ENCODE measurements at regions not wholly inside any gene's neighbourhood (a gene's known extent, or its start where the extent isn't known, plus 50 kb on each side); places are given as distances from the start of the nearest gene placed in this dataset.

DNA sequence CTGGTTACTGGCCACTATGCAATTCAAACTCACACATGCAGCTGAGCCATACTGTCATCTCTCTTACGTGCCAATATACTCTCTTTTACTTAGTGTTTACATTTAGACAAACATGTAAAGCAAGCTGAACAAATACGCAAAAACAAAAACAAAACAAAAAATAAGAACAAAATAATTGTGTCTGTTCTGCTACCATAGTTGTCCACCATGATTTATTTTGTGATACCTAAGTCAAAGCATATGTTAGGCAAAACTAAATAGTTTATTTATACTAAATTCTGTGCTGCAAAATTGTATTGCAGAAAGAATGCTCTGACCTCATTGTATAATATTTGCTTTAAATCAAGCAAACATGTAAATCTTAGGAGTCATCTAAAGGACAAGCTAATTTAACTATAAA is 943.2 kb upstream of the AGA start:
- DNase-seq (ENCODE audit: low read depth): no peak
- TF ChIP-seq CTCF (IDR thresholded peaks at IDR 0.05; ENCODE audit: insufficient read depth, low read length): no peak
- no peak overlapping the region for H3K4me3 ChIP-seq (ENCODE audit: low read depth, low read length)

GRCh38 chr4:178387756-178388155 is 945.5 kb upstream of the AGA start:
- no peak for TF ChIP-seq CTCF (IDR thresholded peaks at IDR 0.05; ENCODE audit: insufficient read depth, low read length)
- DNase-seq (ENCODE audit: low read depth): no peak
- H3K4me3 ChIP-seq (ENCODE audit: low read depth, low read length): no peak overlapping the region

- no peak for TF ChIP-seq CTCF (IDR thresholded peaks at IDR 0.05; ENCODE audit: insufficient read depth, low read length)
- H3K4me3 ChIP-seq (ENCODE audit: low read depth, low read length): no peak overlapping the region
- DNase-seq (ENCODE audit: low read depth): no peak
Measured at GRCh38 chr4:178395798-178396197, 953.6 kb upstream of the AGA start.

- no peak for DNase-seq (ENCODE audit: low read depth)
- H3K4me3 ChIP-seq (ENCODE audit: low read depth, low read length): no peak overlapping the region
- TF ChIP-seq CTCF (IDR thresholded peaks at IDR 0.05; ENCODE audit: insufficient read depth, low read length): no peak
Measured at GRCh38 chr4:178412455-178412854, 970.2 kb upstream of the AGA start.

- DNase-seq (ENCODE audit: low read depth): no peak
- no peak for TF ChIP-seq CTCF (IDR thresholded peaks at IDR 0.05; ENCODE audit: insufficient read depth, low read length)
- H3K4me3 ChIP-seq (ENCODE audit: low read depth, low read length): no peak overlapping the region
Measured at GRCh38 chr4:178414042-178414441, 971.8 kb upstream of the AGA start.

DNA sequence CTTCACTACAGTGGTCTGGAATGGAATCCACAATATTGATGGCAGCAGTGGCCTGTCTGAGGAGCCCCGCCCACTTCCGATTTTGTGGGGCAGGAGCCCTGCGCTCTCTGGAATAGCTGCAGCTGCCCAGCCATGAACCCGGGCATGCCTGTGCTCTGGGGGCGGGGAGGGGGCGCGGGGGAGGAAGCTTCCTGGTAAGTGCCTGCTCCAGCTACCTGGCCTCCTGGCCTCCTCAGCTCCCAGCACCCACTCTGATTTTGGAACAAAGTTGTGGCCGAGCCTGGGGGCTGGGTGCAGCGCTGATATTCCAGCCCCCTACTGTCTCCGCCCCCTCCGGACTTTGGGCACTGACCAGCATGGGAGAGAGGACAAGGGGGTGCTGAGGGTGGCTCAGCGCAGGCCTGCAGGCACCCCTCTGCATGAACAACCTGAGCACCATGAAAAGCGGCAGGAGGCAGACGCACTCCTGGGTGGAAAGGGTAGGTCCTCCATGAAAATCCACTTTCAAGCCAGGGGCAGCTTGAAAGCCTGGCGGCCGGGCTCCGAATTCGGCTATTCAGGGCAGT is 972.7 kb upstream of the AGA start:
- DNase-seq (ENCODE audit: low read depth): no peak
- no peak for TF ChIP-seq CTCF (IDR thresholded peaks at IDR 0.05; ENCODE audit: insufficient read depth, low read length)

DNA sequence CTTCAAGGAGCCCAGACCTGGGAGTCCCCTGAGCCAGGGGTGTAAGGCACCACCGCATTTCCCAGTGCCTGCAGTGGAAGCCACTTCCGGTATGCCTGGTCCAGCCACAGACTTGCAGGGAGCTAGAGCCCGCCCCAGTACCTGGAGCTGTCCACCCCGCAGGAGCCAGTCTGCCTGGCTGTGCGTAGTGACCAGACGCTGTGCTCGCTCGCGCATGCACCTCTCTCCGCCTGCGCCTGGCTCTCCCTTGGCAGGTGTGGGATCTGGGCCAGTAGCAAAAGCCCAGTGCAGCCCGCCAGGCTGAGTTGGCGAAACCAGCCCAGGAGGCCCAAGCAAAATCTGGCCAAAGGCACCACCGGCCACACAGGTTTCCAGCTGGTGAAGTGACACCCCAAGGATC is 973.7 kb upstream of the AGA start:
- DNase-seq (ENCODE audit: low read depth): no peak
- H3K4me3 ChIP-seq (ENCODE audit: low read depth, low read length): no peak overlapping the region
- TF ChIP-seq CTCF (IDR thresholded peaks at IDR 0.05; ENCODE audit: insufficient read depth, low read length): no peak

More for the DNA sequence above, 972.7 kb upstream of the AGA start:
- H3K4me3 ChIP-seq (ENCODE audit: low read depth, low read length): no peak overlapping the region
